ENCODE measurements at regions not wholly inside any gene's neighbourhood (a gene's known extent, or its start where the extent isn't known, plus 50 kb on each side); places are given as distances from the start of the nearest gene placed in this dataset.

- FAIRE-seq (no peak), ATAC-seq (no peak), DNase-seq (ENCODE audit: extremely low read depth in 1 of 4, low spot score in 3 of 4) (no peak)
- H3K9me3 ChIP-seq (replicated peaks; ENCODE audit: control insufficient read depth, insufficient read depth, low read depth, low read length), result no peaks in the 10 kb centered on the region
- H3K9me1 ChIP-seq (ENCODE audit: control insufficient read depth, insufficient read depth, low read length), result no peaks in the 10 kb centered on the region
- H2AFZ ChIP-seq (ENCODE audit: low read depth, low read length), result no peak overlapping the region
- H3K27ac ChIP-seq (ENCODE audit: extremely low read depth, low read depth, low read length), result no peak overlapping the region
- intact Hi-C loops (cut with micrococcal nuclease), result no loop called here
- no TSS peak for BruUV-seq (replicated peaks)
- in situ Hi-C loops (cut with MboI), result no loop called here
- H3K4me1 ChIP-seq (replicated peaks in 1 of 2; ENCODE audit: control insufficient read depth in 2 of 2, insufficient read depth in 2 of 2, low read length in 2 of 2), result no peaks in the 10 kb centered on the region; a peak in 1 of 5 replicates
- peaks cover 0 to 32% of the 10 kb centered on the region in 2 experiments; a peak in 4 of 5 replicates for H3K27me3 ChIP-seq (ENCODE audit: control insufficient read depth in 2 of 2, insufficient read depth in 2 of 2, low read length in 2 of 2)
- H4K20me1 ChIP-seq (replicated peaks; ENCODE audit: control insufficient read depth, insufficient read depth, low read length), result 0 out of 2 replicates have a peak, but pooled peaks cover 3% of the 10 kb centered on the region
- no peaks in the 10 kb centered on the region for H3K79me2 ChIP-seq (ENCODE audit: control insufficient read depth, insufficient read depth, low read length)
- H3K36me3 ChIP-seq (ENCODE audit: control insufficient read depth, insufficient read depth, low read length), result no peaks in the 10 kb centered on the region
- ChIA-PET POLR2A (no interaction called here), CTCF (ENCODE audit: low intra/inter-chr PET ratio) (no interaction called here)
- 0% methylated on average over 5 of the region's 7 CpGs for WGBS (ENCODE audit: insufficient coverage, low coverage, missing lambda C conversion rate)
- no peak overlapping the region for H3K4me2 ChIP-seq (ENCODE audit: insufficient read depth, low read length)
- no peak overlapping the region for H3K9ac ChIP-seq (ENCODE audit: insufficient read depth in 1 of 2, low read depth in 2 of 2, low read length in 2 of 2)
- no peak overlapping the region for H3K4me3 ChIP-seq
- TF ChIP-seq CTCF (IDR thresholded peaks at IDR 0.05 in 2 of 3, conservative IDR thresholded peaks at IDR 0.05 in 1 of 3; ENCODE audit: insufficient read depth in 2 of 3, low read depth in 1 of 3, low read length in 3 of 3) (no peak), STAG1 (CRISPR knock-in tag; IDR thresholded peaks at IDR 0.05; ENCODE audit: borderline replicate concordance) (no peak), ZBTB17 (CRISPR knock-in tag; IDR thresholded peaks at IDR 0.05) (no peak), SMARCA4 (IDR thresholded peaks at IDR 0.05) (no peak)
Observed at GRCh38 chr2:239589270-239589825, 188.5 kb upstream of the HDAC4 start.
